ENCODE measurements at regions not wholly inside any gene's neighbourhood (a gene's known extent, or its start where the extent isn't known, plus 50 kb on each side); places are given as distances from the start of the nearest gene placed in this dataset.

DNA sequence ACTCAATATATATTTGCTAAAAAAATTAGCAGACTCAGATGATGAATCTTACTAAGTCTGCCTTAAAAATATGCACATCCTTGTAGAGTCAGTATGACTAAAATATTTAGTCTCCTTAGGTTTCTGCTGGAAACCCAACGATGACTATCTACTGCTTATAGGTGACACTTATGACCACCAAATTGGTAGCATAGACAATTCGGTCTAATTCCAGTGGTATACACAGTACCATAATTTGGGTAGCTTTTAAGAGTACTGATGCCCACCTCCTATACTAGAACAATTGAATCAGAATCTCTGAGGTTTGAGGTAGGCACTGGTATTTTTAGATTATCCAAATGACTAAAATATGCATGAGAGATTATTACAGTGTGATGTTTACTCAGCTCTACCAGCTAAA lies 740.8 kb upstream of the ZEB2 start:
- ATAC-seq: no peak

DNA sequence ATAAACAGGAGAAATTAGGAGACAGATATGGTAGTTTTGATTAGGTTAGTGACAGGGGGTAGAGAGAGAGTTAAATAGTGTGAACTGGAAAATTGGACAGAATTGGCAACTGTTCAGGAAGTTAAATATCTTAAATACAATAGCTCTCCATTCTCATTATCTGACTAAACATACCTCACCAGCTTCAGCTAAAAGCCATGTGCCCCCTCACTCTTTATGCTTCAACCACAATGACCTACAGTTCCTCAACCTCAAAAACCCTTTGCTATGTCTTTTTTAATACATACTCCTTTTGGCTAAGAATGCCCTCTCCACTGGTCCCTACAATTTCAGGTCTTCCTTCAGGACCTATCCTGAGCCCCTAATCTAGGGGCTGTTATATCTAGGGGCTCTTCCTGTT lies 740.2 kb upstream of the ZEB2 start:
- no peak for ATAC-seq

DNA sequence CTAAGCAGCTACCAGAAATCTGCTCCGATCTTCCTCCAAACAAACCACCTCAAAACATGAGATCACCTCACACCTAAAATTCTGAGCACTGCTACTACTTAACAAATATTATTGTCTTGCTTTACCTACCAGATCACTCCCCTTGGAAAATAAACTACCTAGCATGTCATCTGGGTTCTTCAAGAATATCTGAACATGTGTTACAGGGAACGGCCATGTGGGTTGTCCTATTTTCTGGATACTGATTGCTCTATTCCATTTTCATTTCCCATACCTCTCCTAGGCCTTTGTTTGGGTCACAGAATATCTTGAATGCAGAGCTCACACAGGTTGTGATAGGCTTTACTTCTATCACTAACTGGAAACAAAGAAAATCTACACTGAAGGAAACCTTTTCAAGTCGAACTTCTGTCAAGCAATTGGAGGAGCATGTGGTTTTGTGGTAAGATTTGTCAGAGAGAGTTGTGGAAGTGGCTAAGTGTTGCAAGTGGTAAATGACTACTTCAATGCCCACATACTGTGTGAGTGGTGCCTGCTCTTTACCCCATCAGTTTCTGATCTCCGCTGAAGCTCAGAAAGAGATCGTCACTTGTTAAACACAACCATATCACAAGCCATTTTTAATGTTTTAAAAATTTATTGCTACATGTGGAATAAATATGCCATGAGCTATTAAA lies 739.1 kb upstream of the ZEB2 start:
- peak in 1 of 2 donors; percentile 41 for ATAC-seq

DNA sequence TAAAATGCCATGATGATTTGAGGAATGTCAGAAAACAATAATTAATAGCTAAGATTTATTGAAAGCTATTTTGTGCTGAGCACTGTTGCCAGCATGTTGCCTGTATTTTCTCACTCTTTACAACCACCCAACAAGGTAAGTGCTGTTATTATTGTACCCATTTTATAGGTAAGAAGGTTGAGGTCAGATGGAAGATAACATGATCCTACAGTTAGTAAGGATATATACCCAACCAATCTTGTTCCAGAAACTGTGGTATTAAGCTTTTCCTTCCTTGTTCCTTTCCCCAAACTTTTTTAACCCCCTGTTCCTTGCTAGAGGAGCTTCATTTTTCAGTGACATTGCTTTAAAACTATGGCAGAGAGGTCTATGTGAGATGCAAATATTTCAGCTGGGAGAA lies 738.0 kb upstream of the ZEB2 start:
- ATAC-seq: no peak

DNA sequence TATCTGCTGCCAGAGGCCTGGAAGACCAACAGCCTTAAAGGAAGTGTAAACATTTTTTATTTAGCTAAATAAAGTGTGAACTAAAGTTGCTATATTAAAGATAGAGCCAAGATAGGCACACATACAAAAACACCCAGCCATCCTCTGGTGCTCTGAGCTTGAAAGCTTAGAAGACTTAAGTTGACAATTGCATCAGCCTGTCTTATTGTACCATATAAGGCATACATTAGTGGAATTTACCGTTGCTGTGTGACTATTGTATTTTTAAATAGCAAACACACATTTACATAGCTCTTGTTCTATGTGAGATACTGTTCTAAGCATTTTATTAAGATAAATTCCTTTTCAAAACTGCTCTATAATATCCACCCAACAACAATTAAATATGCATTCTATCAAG lies 736.6 kb upstream of the ZEB2 start:
- no peak for ATAC-seq

DNA sequence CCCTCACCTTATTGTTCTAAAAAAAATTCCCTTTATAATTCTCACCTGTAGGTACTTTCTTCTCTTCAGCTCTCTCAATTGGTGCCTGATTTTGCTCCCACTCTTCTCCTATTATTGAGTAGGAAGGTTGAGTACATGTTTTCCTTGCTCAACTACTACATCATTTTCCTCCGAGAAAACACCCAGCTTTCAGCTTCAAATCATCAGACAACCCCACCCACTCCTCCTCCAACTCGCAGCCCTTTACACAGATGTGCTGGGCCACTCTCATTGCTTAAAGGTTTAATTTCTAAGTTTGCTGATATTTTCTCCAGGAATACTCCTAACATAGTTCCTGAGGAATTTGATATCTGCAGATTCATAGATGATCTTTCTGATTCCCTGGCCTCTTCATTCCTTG lies 734.4 kb upstream of the ZEB2 start:
- no peak for ATAC-seq

DNA sequence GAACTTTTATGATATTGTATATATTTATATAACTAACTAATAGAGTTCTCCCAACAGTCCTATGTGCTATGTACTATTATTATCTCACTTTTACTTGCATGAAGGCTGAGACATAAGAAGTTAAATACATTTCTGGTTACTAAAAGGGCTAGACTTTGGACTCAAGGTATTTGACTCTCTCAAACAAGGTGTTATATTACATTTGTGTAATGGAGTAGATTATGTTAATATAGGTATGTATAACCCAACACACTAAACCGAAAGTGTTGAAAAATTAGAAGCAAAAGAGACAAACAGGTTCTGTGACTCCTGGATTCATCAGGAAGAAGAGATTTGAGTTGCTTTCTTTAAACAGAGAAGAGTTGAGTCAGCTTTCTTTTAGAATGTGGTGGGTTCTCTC lies 733.6 kb upstream of the ZEB2 start:
- no peak for ATAC-seq

DNA sequence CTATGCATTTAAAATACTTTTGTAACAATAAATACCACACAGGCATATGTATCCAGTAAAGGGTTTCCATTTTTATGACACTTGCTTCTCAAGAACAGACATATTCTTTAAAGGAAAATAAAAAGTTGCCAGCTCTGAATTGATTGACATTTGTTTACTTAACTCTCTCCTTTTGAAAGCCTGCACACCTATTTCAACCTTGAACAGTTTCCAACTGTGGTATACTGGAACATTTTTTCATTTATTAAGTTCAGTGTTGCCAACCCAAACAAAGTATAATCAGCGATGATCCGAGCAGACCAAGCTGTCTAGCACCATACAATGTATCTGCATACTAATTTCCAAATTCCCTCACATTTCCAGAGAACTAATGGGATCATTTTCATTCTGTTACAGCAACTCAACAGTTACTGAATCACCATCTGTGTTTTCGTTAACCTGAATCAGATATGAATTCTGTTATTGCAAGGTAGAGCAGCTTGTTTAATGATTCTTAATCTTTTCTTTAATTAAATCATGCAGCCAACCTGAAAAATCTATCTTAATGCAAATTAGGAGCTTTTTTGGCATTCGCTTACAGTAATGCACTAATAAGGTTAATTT lies 725.5 kb upstream of the ZEB2 start:
- ATAC-seq: no peak

DNA sequence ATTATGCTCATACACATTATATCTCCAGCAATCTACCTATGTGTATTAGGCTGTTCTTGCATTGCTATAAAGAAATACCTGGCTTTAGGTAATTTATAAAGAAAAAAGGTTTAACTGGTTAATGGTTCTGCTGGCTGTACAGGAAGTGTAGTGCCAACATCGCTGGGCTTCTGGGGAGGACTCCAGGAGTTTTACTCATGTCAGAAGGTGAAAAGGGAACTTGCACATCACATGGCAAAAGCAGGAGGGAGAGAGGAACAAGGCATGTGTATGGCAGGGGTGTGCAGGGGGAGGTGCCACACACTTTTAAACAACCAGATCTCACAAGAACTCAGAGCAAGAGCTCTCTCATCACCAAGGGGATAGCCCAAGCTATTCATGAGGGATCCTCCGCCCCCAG lies 715.4 kb upstream of the ZEB2 start:
- ATAC-seq: no peak

DNA sequence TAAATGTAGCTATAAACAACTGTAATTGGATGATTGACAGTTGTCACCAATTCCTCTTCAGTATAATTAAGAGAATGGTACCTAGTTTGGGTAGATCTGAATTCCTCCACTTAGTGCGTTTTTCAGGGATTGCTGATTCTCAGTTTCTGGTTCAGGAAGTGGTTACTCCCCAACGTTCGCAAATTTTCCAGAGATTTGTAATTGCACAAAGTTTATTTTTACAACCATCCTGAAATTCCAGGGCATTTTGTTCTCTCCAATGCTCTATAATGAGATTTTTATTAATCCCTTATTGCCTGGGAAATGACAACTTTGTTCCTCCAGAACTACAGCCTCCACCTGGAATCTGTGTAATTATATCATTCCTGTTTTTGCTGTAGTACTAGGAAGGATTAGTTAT lies 710.6 kb upstream of the ZEB2 start:
- ATAC-seq: no peak

DNA sequence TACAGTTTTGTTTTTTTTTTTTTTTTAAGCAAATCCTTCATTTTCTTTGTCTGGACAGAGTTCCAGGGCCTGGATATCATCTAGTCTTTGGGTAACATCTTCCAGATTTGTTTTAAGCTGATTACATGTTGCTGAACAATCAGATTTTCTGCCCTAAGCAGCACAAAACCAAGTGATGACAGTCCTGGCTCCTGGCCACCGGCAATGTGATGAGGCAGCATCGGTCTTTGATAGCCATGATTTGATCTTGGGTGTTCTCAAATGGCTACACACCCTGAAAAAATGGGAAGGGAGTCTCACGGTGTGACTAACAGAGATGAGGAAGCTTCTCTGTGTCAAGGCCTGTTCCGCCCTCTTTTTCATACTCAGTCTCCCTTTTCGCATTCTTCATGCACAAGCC lies 708.6 kb upstream of the ZEB2 start:
- no peak for ATAC-seq

DNA sequence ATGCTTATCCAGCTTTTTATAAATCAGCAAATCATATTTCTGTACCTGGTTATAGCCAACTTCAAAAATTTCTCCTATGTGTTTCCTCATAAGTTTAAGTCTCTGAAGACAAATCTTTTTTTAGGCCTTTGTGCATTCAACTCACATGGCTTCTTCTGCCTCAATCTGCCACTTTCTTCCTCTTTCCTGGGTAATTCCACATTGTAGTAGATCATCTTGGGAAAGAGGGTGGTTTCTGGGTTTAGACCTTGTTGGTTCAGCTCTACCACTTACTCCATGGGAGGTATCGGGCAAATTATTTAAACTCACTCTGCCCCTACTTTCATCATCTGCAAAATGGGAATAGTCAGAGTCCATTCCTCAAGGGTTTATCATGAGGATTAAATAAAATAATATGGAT lies 707.0 kb upstream of the ZEB2 start:
- ATAC-seq: no peak

DNA sequence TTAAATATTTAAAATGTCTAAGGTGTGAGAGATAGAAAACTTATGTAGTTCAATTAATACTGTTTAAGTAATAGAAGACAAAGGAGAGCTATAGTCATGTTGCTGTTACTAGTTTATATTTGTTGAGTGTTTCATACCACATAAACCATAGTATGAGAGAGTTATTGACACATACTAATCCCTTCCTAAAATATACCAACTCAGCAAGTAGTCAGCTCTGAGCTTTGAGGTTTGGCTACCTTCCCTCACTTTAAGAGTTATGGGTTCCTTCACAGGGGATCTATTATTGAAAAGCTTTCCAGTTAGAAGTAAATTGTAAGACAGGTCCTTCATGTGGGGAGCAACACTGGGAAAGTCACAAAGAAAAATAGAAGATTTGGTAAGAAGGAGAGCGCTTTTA lies 701.6 kb upstream of the ZEB2 start:
- no peak for ATAC-seq

DNA sequence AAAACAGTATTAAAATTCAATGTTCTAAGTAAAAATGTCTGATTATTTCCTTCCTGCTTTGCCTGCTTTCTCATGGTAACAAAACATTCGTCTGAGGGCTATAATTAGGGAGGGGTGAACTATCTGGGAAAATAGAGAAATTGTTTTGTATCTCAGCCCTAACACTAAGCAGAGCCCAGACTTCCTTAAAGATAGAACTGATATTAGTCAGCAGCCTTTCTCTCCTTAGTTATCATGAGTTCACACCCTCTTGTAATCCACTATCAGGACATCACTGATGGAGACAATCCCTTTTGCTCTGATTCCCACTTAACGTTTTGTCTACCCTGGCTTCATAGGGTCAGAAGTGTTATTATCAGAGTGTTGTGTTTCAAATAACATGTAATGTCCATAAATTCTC lies 701.1 kb upstream of the ZEB2 start:
- no peak for ATAC-seq

DNA sequence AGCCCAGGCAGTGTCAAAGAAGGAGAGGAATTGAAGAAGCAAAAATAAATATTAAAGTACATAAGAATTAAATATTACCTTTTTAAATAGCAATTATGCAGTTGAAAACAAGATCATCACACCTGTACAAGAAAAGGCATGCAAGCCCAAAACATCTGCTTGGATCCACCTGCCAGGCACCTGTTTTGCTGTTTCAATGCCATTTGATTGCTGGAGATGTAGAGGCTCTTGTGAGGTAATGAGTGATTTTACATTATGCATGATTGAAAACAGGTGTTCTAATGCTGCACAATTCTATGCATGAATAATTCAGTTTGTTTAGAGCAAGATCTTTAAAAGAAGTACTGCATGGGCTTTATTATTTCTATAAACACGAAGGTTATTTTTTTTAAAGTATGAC lies 700.6 kb upstream of the ZEB2 start:
- ATAC-seq: no peak

DNA sequence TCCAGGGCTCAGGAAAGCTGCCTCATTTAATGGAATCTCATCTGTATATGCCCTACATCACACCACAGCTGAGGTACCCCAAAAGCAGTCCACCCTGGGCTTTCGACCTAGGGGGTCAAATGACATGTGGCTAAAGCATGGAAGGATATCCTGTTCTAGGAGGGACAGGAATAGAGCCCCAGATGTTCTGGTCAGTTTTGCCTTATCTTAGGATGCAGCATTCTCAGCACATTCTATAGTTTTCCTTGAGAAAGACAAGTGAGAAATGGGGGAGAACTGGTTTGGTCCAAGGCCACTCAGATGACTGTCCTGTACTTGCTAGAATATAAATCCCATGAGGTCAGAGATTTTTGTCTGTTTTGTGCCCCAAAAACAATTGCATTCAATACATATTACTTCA lies 688.0 kb upstream of the ZEB2 start:
- ATAC-seq: no peak

DNA sequence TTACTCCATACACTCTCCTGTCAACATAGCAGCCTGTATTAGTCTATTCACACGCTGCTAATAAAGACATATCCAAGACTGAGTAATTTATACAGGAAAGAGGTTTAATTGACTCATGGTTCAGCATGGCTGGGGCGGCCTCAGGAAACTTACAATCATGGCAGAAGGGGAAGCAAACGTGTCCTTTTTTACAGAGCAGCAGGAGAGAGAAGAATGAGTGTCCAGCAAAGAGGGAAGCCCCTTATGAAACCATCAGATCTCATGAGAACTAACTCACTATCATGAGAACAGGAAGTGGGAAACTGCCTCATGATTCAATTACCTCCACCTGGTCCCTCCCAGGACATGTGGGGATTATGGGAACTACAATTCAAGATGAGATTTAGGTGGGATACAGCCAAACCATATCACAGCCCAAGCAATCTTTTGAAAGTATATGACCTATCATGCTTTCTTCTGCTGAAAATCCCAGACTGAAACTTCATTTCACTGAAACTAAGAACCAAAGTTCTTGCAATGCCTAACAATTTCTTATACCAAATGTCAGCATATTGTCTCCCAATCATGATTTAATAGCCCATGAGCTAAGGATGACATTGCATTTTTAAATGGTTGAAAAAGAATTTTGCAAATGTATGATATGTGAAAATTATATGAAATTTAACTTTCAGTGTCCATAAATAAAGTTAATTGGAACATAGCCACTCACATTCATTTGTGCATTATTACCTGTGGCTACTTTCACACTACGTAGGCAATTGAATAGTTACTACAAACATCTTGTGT lies 686.8 kb upstream of the ZEB2 start:
- ATAC-seq: no peak

DNA sequence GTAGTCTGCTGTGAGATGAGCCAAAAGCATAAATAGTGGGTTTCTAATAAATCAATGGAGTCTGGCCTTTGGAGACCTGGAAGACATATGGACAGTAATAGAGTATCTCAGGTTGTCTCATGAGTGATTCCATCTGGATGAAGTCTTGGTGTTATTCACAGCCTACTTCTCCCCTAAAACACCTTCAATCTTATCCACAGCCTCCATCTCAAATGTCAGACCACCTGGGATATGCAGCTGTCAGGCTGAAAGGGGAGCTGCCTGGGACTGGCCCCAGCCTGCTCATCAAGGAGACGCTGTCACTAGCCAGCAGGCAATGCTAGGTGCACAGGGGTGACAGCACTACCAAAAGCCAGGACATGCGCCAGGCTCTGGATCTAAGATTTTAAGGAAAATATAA lies 684.0 kb upstream of the ZEB2 start:
- ATAC-seq: no peak

DNA sequence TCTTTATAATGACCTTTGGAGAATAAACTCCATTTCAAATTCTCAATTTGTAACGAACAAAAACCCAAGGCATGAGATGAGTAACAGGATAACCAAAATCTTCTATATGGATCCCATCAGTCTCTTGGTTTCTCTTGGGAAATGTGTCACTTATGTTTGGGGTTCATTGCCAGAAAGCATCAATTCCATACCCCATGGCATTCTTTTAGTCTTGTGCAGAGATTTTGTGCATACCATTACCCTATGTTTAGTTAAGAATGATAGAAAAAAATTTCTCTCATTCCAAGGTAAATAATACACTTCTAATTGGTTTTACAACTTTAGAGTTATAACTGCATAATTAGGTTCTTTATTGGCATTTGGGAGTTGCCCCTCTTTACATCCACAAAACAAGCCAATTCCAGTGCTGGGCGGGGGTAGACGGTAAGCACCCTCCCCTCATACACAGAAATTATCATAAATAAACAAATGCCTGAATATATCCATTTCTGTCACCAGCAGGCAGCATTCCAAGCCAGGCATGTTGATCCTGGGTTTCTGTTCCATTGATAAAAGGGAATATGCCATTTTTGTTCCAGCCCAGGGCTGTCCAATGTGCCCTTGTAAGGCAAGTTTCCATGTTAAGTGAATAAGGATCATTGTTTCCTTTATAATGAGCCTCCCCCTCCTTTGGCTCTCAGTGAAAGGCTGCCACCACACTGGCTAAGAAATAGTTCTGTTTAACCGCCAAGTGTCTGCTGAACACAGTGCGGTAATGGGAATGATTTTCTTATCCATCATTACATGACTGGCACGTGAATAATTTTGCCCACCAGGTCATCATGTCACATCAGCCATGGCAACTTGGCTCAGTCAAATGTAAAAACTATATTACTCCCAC lies 680.1 kb upstream of the ZEB2 start:
- no peak for ATAC-seq

DNA sequence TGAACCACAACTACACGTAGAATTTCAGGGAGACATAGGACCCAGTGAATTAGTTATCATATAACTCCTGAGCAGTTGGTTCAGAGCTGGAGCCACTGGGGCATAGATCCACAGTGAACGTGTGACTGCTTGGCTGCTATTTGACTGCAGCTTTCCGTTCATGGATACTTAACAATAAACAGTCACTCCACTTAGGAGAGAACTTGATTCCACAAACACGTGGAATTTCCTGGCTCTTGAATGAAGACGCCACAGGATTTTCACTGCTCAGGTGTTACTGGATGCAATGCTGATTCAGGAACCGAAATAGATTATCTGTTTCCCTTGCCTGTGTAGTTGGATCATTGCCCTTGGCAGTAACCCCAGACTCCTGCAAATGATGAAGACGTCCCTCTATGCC lies 679.1 kb upstream of the ZEB2 start:
- no peak for ATAC-seq

DNA sequence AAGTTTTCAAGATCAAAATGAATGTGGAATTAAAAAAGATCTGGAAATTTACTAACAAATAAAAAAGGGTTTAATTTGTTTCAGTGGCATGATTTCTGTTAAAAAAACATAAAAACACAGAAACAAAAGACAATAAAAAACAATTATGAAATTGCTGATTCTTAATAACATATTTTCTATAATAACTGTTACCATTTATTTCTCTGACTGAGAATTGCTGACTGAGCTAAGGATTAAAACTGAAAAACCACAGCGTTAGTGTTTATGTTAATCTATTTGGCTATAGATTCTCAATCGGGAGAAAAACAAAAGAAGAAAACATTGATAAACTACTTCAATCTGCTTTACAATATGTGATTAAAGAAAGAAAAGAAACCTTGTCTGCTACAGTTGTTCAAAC lies 678.6 kb upstream of the ZEB2 start:
- no peak for ATAC-seq

DNA sequence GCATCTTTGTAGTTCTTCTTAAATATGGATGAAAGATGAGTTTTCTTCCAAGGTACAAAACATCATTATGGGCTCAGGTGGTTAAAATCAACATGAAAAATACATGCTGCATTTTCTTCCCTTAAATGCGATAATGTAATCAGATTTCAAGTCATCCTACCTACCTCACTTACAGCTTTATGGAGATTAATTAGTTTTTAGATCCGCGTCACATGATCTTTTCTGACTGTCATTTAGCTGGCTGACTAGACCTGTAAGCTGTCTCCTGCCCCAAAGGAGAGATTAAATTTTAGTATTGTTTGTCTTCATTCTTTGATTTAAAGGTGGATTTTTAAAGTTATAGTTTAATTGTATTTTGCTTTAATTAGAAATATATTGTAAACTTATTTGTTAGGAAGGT lies 678.0 kb upstream of the ZEB2 start:
- no peak for ATAC-seq

DNA sequence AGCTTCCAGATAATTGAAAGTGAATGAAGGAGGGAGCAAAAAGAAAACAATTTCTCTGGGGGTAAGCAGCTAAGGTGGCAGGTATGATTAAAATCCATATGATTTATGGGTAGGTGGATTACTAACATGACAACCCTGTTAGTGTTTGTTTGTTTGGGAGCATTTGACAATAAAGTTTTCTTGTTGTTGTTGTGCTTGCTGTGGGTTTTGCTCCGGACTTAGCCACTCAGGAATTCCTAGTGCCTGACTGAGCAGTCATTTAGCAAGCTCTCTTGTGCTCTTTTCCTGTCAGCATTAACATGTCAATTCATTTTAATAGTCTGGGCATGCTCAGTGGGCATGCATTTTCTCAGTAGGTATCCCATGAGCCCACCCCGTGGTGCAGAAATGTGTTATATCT lies 674.8 kb upstream of the ZEB2 start:
- no peak for ATAC-seq
